Jurkat, Clone E6-1 (cell line): ENCODE measurements at regions not wholly inside any gene's neighbourhood (a gene's known extent, or its start where the extent isn't known, plus 50 kb on each side); places are given as distances from the start of the nearest gene placed in this dataset.

ENCODE experiments used
- DNase-seq: peaks from one replicate; pipeline ENCODE4 v3.0.0-alpha.2; 2011; ENCODE audit warnings: low read depth, low spot score
- H3K4me3 ChIP-seq: 2 replicates; pipeline ENCODE4 v1.5.1; 2011; ENCODE audit warnings: mild to moderate bottlenecking, low read length, control low read depth, moderate library complexity

GRCh38 chr1:234715252-234716014, 105.5 kb upstream of the IRF2BP2 start:
- no peak overlapping the region for H3K4me3 ChIP-seq
- no peak for DNase-seq

- no peak overlapping the region for H3K4me3 ChIP-seq
- DNase-seq: no peak
Measured at GRCh38 chr1:234713859-234714258, 103.9 kb upstream of the IRF2BP2 start.

- no peak overlapping the region for H3K4me3 ChIP-seq
- no peak for DNase-seq
Measured at GRCh38 chr1:234713440-234713839, 103.5 kb upstream of the IRF2BP2 start.

- DNase-seq: no peak
- H3K4me3 ChIP-seq: no peak overlapping the region
Measured at GRCh38 chr1:234712891-234713305, 102.9 kb upstream of the IRF2BP2 start.

- no peak for DNase-seq
- no peak overlapping the region for H3K4me3 ChIP-seq
Measured at GRCh38 chr1:234710936-234711724, 101.2 kb upstream of the IRF2BP2 start.

GRCh38 chr1:234710381-234710780, 100.4 kb upstream of the IRF2BP2 start:
- no peak for DNase-seq
- no peak overlapping the region for H3K4me3 ChIP-seq

GRCh38 chr1:234709473-234710228, 99.7 kb upstream of the IRF2BP2 start:
- DNase-seq: no peak
- no peak overlapping the region for H3K4me3 ChIP-seq

GRCh38 chr1:234708700-234709395, 98.9 kb upstream of the IRF2BP2 start:
- H3K4me3 ChIP-seq: no peak overlapping the region
- no peak for DNase-seq

- H3K4me3 ChIP-seq: no peak overlapping the region
- DNase-seq: no peak
Measured at GRCh38 chr1:234707641-234708040, 97.7 kb upstream of the IRF2BP2 start.

- H3K4me3 ChIP-seq: no peak overlapping the region
- DNase-seq: no peak
Measured at GRCh38 chr1:234706931-234707330, 97.0 kb upstream of the IRF2BP2 start.

GRCh38 chr1:234706199-234706598, 96.2 kb upstream of the IRF2BP2 start:
- no peak for DNase-seq
- H3K4me3 ChIP-seq: no peak overlapping the region

GRCh38 chr1:234705615-234706014, 95.6 kb upstream of the IRF2BP2 start:
- DNase-seq: no peak
- no peak overlapping the region for H3K4me3 ChIP-seq

GRCh38 chr1:234704106-234704887, 94.3 kb upstream of the IRF2BP2 start:
- DNase-seq: no peak

GRCh38 chr1:234702342-234703000, 92.5 kb upstream of the IRF2BP2 start:
- DNase-seq: no peak
- no peak overlapping the region for H3K4me3 ChIP-seq

More at GRCh38 chr1:234704106-234704887, 94.3 kb upstream of the IRF2BP2 start:
- H3K4me3 ChIP-seq: no peak overlapping the region

- no peak overlapping the region for H3K4me3 ChIP-seq
- no peak for DNase-seq
Measured at GRCh38 chr1:234701737-234702341, 91.9 kb upstream of the IRF2BP2 start.

GRCh38 chr1:234699795-234700665, 90.1 kb upstream of the IRF2BP2 start:
- DNase-seq: no peak
- H3K4me3 ChIP-seq: no peak overlapping the region

GRCh38 chr1:234698686-234699085, 88.7 kb upstream of the IRF2BP2 start:
- no peak overlapping the region for H3K4me3 ChIP-seq

More at GRCh38 chr1:234698686-234699085, 88.7 kb upstream of the IRF2BP2 start:
- DNase-seq: no peak
